Activated CD8-positive, alpha-beta T cell treated with anti-CD3 and anti-CD28 coated beads for 36 hours (primary cell): ENCODE measurements at regions not wholly inside any gene's neighbourhood (a gene's known extent, or its start where the extent isn't known, plus 50 kb on each side); places are given as distances from the start of the nearest gene placed in this dataset.

Experiments used
- ATAC-seq: fragments of 200-7000 bp; cut with Tn5 transposase; one replicate; pipeline ENCODE4 v1.10.0; 2021; ENCODE audit warnings: mild to moderate bottlenecking, moderate library complexity
- CTCF ChIA-PET: fragments of 350-600 bp; sonication (Branson Sonifier 250); formaldehyde crosslinking; loops from one replicate; lab custom pipeline; 2021; ENCODE audit warnings: antibody characterized with exemption; lab: Charles Lee
- POLR2A ChIA-PET: fragments of 350-600 bp; sonication (Branson Sonifier 250); formaldehyde crosslinking; loops from one replicate; lab custom pipeline; 2021; ENCODE audit warnings: antibody characterized with exemption; lab: Charles Lee
- DNase-seq: peaks from one replicate; pipeline ENCODE4 v3.0.0-alpha.2; 2020
- H3K27ac Mint-ChIP-seq: one replicate; pipeline ENCODE4 v1.8.0; 2021; ENCODE audit warnings: mild to moderate bottlenecking, mixed read lengths
- H3K27me3 Mint-ChIP-seq: one replicate; pipeline ENCODE4 v1.8.0; 2021; ENCODE audit warnings: mixed read lengths
- H3K36me3 Mint-ChIP-seq: one replicate; pipeline ENCODE4 v1.8.0; 2021; ENCODE audit warnings: low read depth, mixed read lengths
- H3K4me1 Mint-ChIP-seq: one replicate; pipeline ENCODE4 v1.8.0; 2021; ENCODE audit warnings: low read depth, mixed read lengths
- H3K4me3 Mint-ChIP-seq: one replicate; pipeline ENCODE4 v1.8.0; 2021; ENCODE audit warnings: mild to moderate bottlenecking, moderate library complexity, mixed read lengths
- H3K9me3 Mint-ChIP-seq: one replicate; pipeline ENCODE4 v1.8.0; 2021; ENCODE audit warnings: mixed read lengths
- CTCF ChIP-seq: fragments of 200-600 bp; IDR thresholded peaks from one replicate; pipeline ENCODE4 v1.8.0; 2022; ENCODE audit warnings: antibody characterized with exemption, mild to moderate bottlenecking
- intact Hi-C: fragments of 100-400 bp; cut with micrococcal nuclease; formaldehyde crosslinking; loops from one replicate; pipeline ENCODE4 v1.10.0; 2022

DNA sequence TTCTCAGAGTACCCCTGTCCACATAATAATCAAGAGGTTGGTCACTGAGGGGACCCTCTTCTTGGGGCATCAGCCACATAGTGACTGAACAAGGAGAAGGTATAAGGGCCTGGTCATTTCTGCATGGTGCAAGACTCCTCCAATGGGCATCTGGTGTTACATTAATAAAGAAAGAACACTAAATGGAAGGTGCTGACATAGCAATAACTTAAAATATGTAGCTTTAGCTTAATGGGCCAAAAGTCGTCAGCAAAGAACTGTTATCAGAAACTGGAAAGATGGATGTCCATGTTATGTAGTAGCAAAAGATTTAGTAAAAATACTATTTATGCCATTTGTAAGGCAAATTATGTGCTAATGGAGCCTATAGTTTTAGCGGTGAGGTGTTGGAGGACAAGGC is 916.5 kb upstream of the SOX11 start:
- H3K27ac Mint-ChIP-seq = no peak overlapping the region
- ChIA-PET CTCF (no interaction called here), POLR2A (no interaction called here)
- intact Hi-C loops = no loop called here
- H3K4me1 Mint-ChIP-seq = no peaks in the 10 kb centered on the region
- DNase-seq (no peak), ATAC-seq (no peak)
- TF ChIP-seq CTCF = no peak
- H3K27me3 Mint-ChIP-seq = no peaks in the 10 kb centered on the region
- H3K9me3 Mint-ChIP-seq = peaks cover 5% of the 10 kb centered on the region
- no peak overlapping the region for H3K4me3 Mint-ChIP-seq
- no peaks in the 10 kb centered on the region for H3K36me3 Mint-ChIP-seq

- intact Hi-C loops = no loop called here
- Mint-ChIP-seq H3K4me3 (no peak overlapping the region), H3K4me1 (no peaks in the 10 kb centered on the region), H3K36me3 (no peaks in the 10 kb centered on the region), H3K27ac (no peak overlapping the region), H3K27me3 (no peaks in the 10 kb centered on the region), H3K9me3 (peaks cover 17% of the 10 kb centered on the region)
- ChIA-PET POLR2A (no interaction called here), CTCF (no interaction called here)
- DNase-seq (no peak), ATAC-seq (no peak)
- TF ChIP-seq CTCF = no peak
These were observed 911.5 kb upstream of the SOX11 start for GRCh38 chr2:4780679-4781078.

GRCh38 chr2:4782647-4783046 is 909.5 kb upstream of the SOX11 start:
- POLR2A ChIA-PET = no interaction called here

DNA sequence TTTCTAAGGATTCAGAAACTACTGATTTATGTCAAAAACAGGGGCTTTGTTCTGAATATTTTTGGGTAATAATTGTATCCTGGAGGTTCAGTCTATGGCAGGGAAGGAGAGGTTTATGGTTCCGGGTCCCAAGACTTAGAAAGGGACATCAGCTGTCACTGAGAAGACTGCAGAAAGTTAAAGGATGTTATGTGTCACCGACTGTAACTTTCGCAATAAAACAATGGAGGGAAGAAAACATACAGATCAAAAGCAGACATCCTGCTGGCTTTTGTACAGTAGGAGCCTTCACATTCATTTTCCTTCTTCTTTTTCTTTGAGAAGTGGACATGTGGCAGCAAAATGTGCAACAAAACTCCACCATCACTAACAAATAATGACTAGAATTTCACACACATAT is 900.7 kb upstream of the SOX11 start:
- Mint-ChIP-seq H3K27me3 (no peaks in the 10 kb centered on the region), H3K9me3 (peaks cover 18% of the 10 kb centered on the region), H3K27ac (no peak overlapping the region), H3K36me3 (no peaks in the 10 kb centered on the region), H3K4me1 (no peaks in the 10 kb centered on the region), H3K4me3 (no peak overlapping the region)
- TF ChIP-seq CTCF = no peak
- DNase-seq (no peak), ATAC-seq (no peak)
- ChIA-PET CTCF (no interaction called here), POLR2A (interaction anchor here (0.6 kb wide), 1 partner anchor 319 kb away, joined by 3 read pairs; no protein-coding TSS in a partner anchor)
- intact Hi-C loops = no loop called here

More at GRCh38 chr2:4782647-4783046, 909.5 kb upstream of the SOX11 start:
- Mint-ChIP-seq H3K36me3 (no peaks in the 10 kb centered on the region), H3K4me3 (no peak overlapping the region), H3K27me3 (no peaks in the 10 kb centered on the region), H3K4me1 (no peaks in the 10 kb centered on the region), H3K27ac (no peak overlapping the region), H3K9me3 (peaks cover 24% of the 10 kb centered on the region)
- no peak for ATAC-seq
- TF ChIP-seq CTCF = no peak
- intact Hi-C loops = no loop called here
- DNase-seq = no peak
- CTCF ChIA-PET = no interaction called here

GRCh38 chr2:4792126-4792525 is 900.1 kb upstream of the SOX11 start:
- Mint-ChIP-seq H3K4me1 (no peaks in the 10 kb centered on the region), H3K36me3 (no peaks in the 10 kb centered on the region), H3K27me3 (no peaks in the 10 kb centered on the region), H3K27ac (no peak overlapping the region), H3K4me3 (no peak overlapping the region), H3K9me3 (peaks cover 19% of the 10 kb centered on the region)
- no peak for TF ChIP-seq CTCF
- CTCF ChIA-PET = no interaction called here
- no peak for ATAC-seq
- no peak for DNase-seq
- POLR2A ChIA-PET = interaction anchor here (0.6 kb wide), 1 partner anchor 318 kb away, joined by 3 read pairs; no protein-coding TSS in a partner anchor
- intact Hi-C loops = no loop called here
